ENCODE measurements at regions not wholly inside any gene's neighbourhood (a gene's known extent, or its start where the extent isn't known, plus 50 kb on each side); places are given as distances from the start of the nearest gene placed in this dataset.

- no TSS peak for BruUV-seq (replicated peaks)
Measured at GRCh38 chr6:147944122-147944521, 398.5 kb upstream of the SASH1 start.

GRCh38 chr6:147947521-147947920 lies 395.1 kb upstream of the SASH1 start:
- no peak overlapping the region for H3K4me2 ChIP-seq (ENCODE audit: low read length)
- POLR2A ChIA-PET: no interaction called here
- no peak overlapping the region for H2AFZ ChIP-seq (ENCODE audit: low read depth, low read length, poor library complexity, severe bottlenecking)
- no peak for DNase-seq (ENCODE audit: low read depth, low spot score)
- no peaks in the 10 kb centered on the region for H3K9me2 ChIP-seq (ENCODE audit: insufficient read depth)
- no peaks in the 10 kb centered on the region for H3K79me2 ChIP-seq (ENCODE audit: insufficient read depth, low read length)
- H4K20me1 ChIP-seq (ENCODE audit: insufficient read depth): no peaks in the 10 kb centered on the region
- H3K4me1 ChIP-seq (ENCODE audit: control insufficient read depth in 1 of 2, insufficient read depth in 2 of 2, low read length in 2 of 2): no peaks in the 10 kb centered on the region
- H3K27ac ChIP-seq (ENCODE audit: low read depth, low read length): no peak overlapping the region
- no TSS peak for BruUV-seq (replicated peaks)
- intact Hi-C loops (cut with micrococcal nuclease): no loop called here
- no peaks in the 10 kb centered on the region for H3K9me3 ChIP-seq (ENCODE audit: control insufficient read depth in 1 of 2, insufficient read depth in 1 of 2, low read depth in 1 of 2, low read length in 2 of 2)
- no peak overlapping the region for H3K9ac ChIP-seq (ENCODE audit: low read length)
- ATAC-seq: no peak
- CTCF ChIA-PET: no interaction called here
- no peaks in the 10 kb centered on the region for H3K36me3 ChIP-seq (ENCODE audit: control insufficient read depth in 1 of 2, insufficient read depth in 2 of 2, low read length in 2 of 2)
- no peaks in the 10 kb centered on the region for H3K27me3 ChIP-seq (ENCODE audit: insufficient read depth, low read length)
- H3K4me3 ChIP-seq (replicated peaks in 1 of 2; ENCODE audit: low read depth in 1 of 2, low read length in 2 of 2): no peak overlapping the region
- RAD21 ChIA-PET (ENCODE audit: low non-redundant PET in 1 of 2, low total read pairs in 2 of 2, uncharacterized antibody in 2 of 2, unreplicated experiment in 2 of 2): no interaction called here
- TF ChIP-seq CBX3 (IDR thresholded peaks at IDR 0.05; ENCODE audit: low read depth): no peak
- TF ChIP-seq CEBPB (IDR thresholded peaks at IDR 0.05; ENCODE audit: low read depth): no peak
- no peak for TF ChIP-seq EZH2phosphoT487 (IDR thresholded peaks at IDR 0.05; ENCODE audit: borderline replicate concordance)
- no peak for TF ChIP-seq EGR1 (IDR thresholded peaks at IDR 0.05; ENCODE audit: low read depth)
- no peak for TF ChIP-seq EZH2 (IDR thresholded peaks at IDR 0.05)
- no peak for TF ChIP-seq ZFX (IDR thresholded peaks at IDR 0.05)
- no peak for TF ChIP-seq MAX (IDR thresholded peaks at IDR 0.05)
- no peak for TF ChIP-seq ZNF274 (IDR thresholded peaks at IDR 0.05; ENCODE audit: low read depth, low read length)
- no peak for TF ChIP-seq CTCF (IDR thresholded peaks at IDR 0.05 in 2 of 3, conservative IDR thresholded peaks at IDR 0.05 in 1 of 3; ENCODE audit: borderline replicate concordance in 1 of 3, insufficient read depth in 1 of 3, low read depth in 2 of 3, low read length in 2 of 3)
- no peak for TF ChIP-seq JUND (IDR thresholded peaks at IDR 0.05)
- TF ChIP-seq SIN3A (IDR thresholded peaks at IDR 0.05; ENCODE audit: low read depth): no peak
- no peak for TF ChIP-seq YY1 (IDR thresholded peaks at IDR 0.05; ENCODE audit: extremely low read depth, insufficient replicate concordance, low read depth, low read length)
- TF ChIP-seq ELF1 (IDR thresholded peaks at IDR 0.05; ENCODE audit: borderline replicate concordance, low read depth): no peak
- TF ChIP-seq SRF (IDR thresholded peaks at IDR 0.05; ENCODE audit: low read depth): no peak
- TF ChIP-seq POLR2AphosphoS5 (IDR thresholded peaks at IDR 0.05; ENCODE audit: low read depth, low read length): no peak
- TF ChIP-seq SP1 (IDR thresholded peaks at IDR 0.05; ENCODE audit: low read depth): no peak
- TF ChIP-seq ZBTB33 (IDR thresholded peaks at IDR 0.05; ENCODE audit: extremely low read depth, insufficient replicate concordance, low read length): no peak

More at GRCh38 chr6:147944122-147944521, 398.5 kb upstream of the SASH1 start:
- Histone ChIP-seq H4K20me1 (ENCODE audit: insufficient read depth) (no peaks in the 10 kb centered on the region), H3K27me3 (ENCODE audit: insufficient read depth, low read length) (no peaks in the 10 kb centered on the region), H3K9ac (ENCODE audit: low read length) (no peak overlapping the region), H3K4me1 (ENCODE audit: control insufficient read depth in 1 of 2, insufficient read depth in 2 of 2, low read length in 2 of 2) (no peaks in the 10 kb centered on the region), H2AFZ (ENCODE audit: low read depth, low read length, poor library complexity, severe bottlenecking) (no peak overlapping the region), H3K4me2 (ENCODE audit: low read length) (no peak overlapping the region), H3K4me3 (replicated peaks in 1 of 2; ENCODE audit: low read depth in 1 of 2, low read length in 2 of 2) (no peak overlapping the region), H3K9me3 (ENCODE audit: control insufficient read depth in 1 of 2, insufficient read depth in 1 of 2, low read depth in 1 of 2, low read length in 2 of 2) (no peaks in the 10 kb centered on the region), H3K9me2 (ENCODE audit: insufficient read depth) (no peaks in the 10 kb centered on the region), H3K79me2 (ENCODE audit: insufficient read depth, low read length) (no peaks in the 10 kb centered on the region), H3K36me3 (ENCODE audit: control insufficient read depth in 1 of 2, insufficient read depth in 2 of 2, low read length in 2 of 2) (no peaks in the 10 kb centered on the region), H3K27ac (ENCODE audit: low read depth, low read length) (no peak overlapping the region)
- ChIA-PET CTCF (no interaction called here), RAD21 (ENCODE audit: low non-redundant PET in 1 of 2, low total read pairs in 2 of 2, uncharacterized antibody in 2 of 2, unreplicated experiment in 2 of 2) (no interaction called here), POLR2A (no interaction called here)
- intact Hi-C loops (cut with micrococcal nuclease): no loop called here
- TF ChIP-seq YY1 (IDR thresholded peaks at IDR 0.05; ENCODE audit: extremely low read depth, insufficient replicate concordance, low read depth, low read length) (no peak), FOSL1 (IDR thresholded peaks at IDR 0.05; ENCODE audit: low read depth) (no peak), POLR2A (IDR thresholded peaks at IDR 0.05; ENCODE audit: borderline replicate concordance, extremely low read depth, insufficient read depth, insufficient read length) (no peak), TCF7L2 (IDR thresholded peaks at IDR 0.05; ENCODE audit: borderline replicate concordance, extremely low read depth, insufficient read depth, insufficient read length) (no peak), CEBPB (IDR thresholded peaks at IDR 0.05; ENCODE audit: low read depth) (no peak), POLR2AphosphoS5 (IDR thresholded peaks at IDR 0.05; ENCODE audit: low read depth, low read length) (no peak), SRF (IDR thresholded peaks at IDR 0.05; ENCODE audit: low read depth) (no peak), SIN3A (IDR thresholded peaks at IDR 0.05; ENCODE audit: low read depth) (no peak)
- ATAC-seq (no peak), DNase-seq (ENCODE audit: low read depth, low spot score) (no peak)
